ENCODE measurements at regions not wholly inside any gene's neighbourhood (a gene's known extent, or its start where the extent isn't known, plus 50 kb on each side); places are given as distances from the start of the nearest gene placed in this dataset.

DNA sequence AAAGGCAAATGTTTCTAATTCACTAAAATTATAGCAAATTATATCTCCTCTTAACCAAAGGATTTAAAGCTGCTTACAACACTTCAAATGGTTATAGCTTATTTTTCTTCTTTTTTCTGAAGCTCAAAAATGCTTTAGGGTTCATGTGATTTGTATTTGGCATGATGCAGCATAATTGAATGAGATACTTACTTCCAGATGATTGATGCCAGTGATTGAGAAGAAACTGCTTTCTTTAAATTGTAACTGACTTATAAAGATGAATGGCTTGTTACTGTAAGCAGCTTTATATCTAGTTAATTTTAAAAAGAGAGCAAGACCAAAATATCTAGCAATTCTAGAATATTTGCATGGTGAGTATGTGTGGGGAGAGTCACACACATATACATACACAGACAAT is 270.7 kb upstream of the THRB start:
- DNase-seq = no peak

DNA sequence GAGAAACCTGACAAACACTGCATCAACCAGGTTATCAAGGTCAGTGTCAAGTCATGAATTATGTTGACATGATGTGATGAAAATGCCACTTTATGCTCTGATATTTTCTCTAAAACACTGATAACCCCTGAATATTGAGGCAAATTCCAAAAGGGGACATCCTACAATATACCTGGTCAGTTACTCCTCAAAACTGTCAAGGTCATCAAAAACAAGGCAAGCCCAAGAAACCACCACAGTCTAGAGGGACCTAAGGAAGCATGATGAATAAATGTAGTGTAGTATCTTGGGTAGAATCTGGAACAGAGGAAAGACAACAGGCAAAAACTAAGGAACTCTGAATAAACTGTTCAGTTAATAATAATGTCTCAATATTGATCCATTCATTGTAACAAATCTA is 275.3 kb upstream of the THRB start:
- no peak for DNase-seq

- peak; percentile 57 for DNase-seq
Observed at GRCh38 chr3:24773798-24774197, 279.1 kb upstream of the THRB start.

DNA sequence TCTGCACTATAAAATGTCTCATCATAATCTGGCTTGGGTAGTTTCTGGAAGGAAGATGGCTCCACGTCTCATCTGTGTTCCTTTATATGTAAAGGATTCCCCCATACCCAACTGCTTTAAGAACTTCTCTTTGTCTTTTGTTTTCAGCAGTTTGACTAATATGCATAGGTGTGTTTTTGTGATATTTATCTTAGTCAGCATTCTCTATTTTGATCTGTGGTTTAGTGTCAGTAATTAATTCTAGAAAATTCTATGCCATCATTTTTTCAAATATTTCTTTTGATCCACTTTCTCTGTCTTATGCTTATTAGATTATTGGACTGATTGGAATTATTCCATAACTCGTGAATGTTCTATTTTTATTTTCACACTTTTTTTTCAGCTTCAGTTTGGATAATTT is 286.3 kb upstream of the THRB start:
- no peak for DNase-seq

DNA sequence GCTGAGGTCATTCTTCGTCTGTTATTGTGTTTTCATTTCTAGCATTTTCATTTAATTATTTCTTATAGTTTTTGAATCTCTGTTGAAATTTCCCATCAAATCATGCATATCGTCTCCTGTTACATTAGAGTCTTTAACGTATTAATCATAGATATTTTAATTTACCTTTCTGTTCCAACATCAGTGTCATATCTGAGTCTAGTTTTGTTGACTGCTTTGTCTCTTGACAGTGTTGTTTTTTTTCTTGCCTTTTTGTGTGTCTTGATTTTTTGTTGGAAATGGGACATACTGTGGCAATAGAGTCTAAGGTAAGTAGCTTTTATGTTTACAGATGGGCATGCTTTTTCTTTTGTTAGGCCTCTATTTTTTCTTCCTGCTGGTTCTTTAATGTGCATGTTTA is 286.8 kb upstream of the THRB start:
- no peak for DNase-seq

DNA sequence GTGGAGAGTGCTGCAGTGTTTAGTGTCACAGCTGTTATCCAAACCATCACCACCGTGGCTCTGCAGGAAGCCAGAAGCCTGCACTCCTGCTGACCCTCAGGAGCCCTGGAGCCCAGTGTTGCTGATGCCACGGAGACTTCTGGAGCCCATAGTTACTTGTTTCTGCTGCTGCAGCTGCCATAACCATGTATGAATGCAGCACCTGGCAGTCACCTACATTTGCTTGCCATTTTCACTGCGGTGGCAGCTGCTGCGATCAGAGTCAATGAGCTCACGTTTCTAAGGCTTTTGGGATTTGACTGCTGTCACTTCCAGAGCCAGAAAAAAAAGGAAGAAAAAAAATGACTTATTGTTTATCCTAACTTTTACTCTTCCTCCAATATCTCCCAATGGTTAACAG is 299.2 kb upstream of the THRB start:
- no peak for DNase-seq

- DNase-seq = no peak
Observed at GRCh38 chr3:24802614-24803013, 308.0 kb upstream of the THRB start.

GRCh38 chr3:24804095-24804494 is 309.4 kb upstream of the THRB start:
- DNase-seq = no peak

GRCh38 chr3:24810881-24811280 is 316.2 kb upstream of the THRB start:
- DNase-seq = no peak

- DNase-seq = no peak
Observed at GRCh38 chr3:24812116-24812515, 317.5 kb upstream of the THRB start.

DNA sequence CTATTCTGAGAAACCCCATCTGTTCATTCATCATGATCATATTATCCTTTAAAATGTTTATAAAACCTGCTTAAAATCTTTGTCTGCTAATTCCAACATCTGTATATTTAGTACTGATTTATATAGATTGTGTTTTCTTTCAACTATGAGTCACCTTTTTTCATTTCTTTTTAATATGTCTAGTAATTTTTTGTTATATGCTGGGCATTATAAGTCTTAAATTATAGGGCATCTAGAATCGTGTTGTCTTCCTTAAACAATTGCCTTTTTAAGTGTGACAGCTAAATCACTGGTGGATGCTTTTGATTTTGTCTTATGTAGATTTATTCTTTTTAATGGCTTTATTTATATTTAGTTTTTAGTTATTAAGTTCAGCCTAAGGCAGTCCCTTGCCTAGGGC is 323.4 kb upstream of the THRB start:
- DNase-seq = no peak

GRCh38 chr3:24828011-24828410 is 333.4 kb upstream of the THRB start:
- DNase-seq = no peak

- DNase-seq = no peak
Observed at GRCh38 chr3:24828551-24828950, 333.9 kb upstream of the THRB start.

DNA sequence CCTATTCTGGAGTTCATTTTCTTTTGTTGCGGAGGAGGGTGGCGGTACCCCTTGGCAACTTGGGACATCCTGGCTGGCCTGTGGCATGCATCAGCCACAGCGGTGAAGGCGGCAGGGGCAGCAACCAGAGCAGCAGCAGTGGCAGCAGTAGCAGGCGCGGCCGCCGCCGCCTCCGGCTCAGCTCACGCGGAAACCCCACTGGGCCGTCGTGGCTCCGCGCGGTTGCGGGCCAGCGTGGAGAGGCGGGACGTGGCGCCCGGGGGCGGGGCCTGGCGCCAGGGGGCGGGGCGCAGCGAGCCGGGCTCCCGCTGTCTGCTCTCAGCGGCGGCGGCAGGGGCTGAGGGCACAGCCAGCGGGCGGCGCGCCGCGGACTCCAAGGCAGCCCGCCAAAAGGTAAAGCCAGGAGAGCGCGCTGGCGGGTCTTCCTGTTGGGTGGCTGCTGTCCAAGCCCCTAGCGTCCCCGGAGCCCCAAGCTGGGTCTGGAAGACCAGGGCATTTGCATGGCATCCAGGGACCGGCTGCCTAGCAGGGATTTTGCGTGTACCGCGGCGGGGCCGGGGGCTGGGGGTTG is 334.4 kb upstream of the THRB start:
- DNase-seq = no peak

DNA sequence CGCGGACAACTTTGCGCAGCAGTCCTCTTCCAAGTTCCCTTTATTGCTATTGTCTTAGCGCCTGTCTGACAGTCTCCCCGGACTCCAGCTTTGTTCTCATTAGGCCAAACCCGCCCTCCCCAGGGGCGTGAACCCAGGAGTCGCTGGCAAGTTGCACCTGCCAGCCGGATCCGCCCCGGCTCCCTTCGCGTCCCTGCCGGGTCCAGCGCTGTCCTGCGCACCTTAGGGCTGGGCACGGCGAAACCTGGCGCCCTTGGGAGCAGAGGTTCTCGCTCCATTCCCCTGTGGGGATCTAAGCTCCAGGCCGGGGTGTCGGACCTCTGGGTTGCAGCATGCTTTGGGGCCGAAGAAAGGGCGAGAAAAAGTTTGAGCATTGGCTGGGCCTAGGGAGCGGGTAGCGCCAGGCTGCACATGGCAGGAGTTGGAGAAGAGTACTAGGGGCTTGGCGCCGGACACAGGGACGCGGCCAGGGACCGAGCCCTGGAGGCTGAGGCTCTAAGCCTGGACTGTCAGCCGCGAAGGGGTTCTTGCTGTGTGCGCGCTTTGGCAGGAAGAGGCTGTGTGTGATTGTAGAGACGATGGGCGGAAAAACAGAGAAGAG is 335.1 kb upstream of the THRB start:
- no peak for DNase-seq

GRCh38 chr3:24830230-24831152 is 335.8 kb upstream of the THRB start:
- DNase-seq = no peak

DNA sequence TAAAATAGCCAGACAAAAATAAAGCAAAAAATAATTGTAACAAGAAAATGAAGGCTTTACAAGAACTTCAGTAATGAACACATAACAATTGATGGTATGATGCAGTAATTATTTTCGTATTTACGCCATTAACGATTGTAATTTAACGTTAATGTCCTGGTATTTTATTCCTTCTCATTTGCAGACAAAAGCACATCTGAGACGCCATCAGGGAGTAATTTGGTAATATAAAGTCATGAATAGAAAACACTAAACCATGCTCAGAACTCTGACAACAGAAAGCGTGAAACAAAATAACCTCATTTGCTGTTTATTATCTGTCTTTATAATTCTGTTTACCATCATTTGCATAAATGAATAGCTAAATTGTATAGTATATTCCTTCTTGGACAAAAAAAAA is 336.6 kb upstream of the THRB start:
- no peak for DNase-seq

DNA sequence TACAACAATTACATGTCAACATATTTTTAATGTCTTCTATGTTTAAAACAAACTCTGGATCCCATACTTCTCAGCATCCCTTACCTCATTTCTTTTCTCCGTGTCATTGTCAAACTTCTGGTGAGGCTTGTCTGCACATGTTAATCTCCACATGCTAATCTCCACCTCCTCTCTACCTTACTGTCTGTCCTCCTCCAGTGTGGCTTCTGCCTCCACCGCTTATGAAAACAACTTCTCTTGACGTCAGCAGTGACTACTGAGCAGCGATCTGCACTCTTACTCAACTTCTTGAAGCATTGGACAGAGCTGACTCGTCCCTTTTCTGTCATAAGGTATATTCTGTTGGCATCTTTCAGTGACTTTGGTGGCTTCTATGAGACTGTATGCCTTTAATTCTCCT is 338.2 kb upstream of the THRB start:
- no peak for DNase-seq

DNA sequence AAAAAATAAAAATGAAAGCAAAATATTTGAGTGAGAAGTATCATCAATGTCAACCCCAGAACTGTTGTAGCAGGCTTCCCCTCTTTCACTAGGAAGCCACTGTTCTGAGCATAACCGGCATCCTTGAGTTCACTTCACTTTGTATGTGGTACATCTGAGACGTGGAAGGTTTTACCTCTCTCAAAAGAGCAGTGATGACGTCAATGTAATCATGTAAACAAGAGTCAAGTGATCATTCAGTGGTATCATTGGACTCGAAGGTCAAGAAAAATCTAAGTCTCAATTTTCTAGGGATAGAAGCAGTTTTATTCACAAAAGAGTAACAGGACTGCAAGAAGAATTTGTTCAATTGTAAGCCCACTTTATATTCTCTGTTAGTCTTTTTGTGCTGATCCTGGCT is 339.8 kb upstream of the THRB start:
- no peak for DNase-seq

DNA sequence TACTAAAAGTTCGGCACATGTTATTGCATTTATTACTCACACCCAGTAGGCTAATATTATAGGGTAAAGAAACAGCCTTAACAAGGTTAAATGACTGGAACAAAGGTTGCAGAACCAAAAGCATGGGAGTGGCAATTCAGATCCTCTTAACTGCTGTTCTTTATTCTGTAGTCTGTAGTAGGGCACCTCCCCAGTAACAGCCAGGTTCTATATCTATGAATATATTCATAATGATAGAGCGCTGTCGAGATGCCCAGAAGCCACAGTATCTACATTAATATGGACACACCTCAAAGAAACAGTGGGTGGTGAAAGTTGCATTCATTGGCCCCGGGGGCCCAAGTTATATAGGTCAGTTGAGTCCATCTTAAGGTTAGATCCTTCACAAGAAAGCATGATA is 340.9 kb upstream of the THRB start:
- no peak for DNase-seq

DNA sequence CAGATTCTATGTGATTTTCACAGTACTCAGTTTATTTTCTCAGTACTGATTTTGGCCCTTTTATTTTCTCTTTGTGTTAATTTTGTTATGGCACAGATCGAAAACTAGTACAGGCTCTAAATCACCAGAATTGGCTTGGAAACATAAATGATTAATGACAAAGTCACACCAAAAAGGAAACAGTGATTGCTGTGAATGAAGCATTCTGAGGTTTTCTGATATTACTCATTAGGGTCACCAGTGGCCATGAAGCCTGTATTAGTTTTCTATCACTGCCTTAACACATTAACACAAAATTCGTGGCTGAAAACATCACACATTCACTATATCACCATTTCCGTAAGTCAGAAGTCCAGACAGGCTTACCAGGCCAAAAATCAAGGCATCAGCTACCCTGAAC is 343.0 kb upstream of the THRB start:
- DNase-seq = no peak

GRCh38 chr3:24838533-24838932 is 343.9 kb upstream of the THRB start:
- DNase-seq = no peak

DNA sequence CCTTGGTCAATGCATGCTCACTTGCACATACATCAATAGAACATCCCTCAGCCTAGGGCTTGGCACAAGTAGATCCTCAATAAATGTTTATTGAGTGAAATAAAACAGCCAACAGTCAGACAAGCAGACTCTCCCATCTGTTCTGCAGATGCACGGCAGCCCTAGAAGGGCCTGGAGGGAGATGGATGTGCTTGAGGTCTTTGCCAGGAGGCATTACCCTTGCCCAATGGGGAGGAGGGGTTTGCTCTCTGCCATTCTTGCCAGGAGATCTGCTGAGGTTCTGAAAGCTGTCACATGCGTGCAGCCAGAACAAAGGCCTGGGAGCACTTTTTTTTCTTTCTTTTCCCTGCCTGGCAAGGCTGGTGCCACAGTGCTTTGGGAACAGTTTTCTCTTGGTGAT is 349.3 kb upstream of the THRB start:
- DNase-seq = no peak

DNA sequence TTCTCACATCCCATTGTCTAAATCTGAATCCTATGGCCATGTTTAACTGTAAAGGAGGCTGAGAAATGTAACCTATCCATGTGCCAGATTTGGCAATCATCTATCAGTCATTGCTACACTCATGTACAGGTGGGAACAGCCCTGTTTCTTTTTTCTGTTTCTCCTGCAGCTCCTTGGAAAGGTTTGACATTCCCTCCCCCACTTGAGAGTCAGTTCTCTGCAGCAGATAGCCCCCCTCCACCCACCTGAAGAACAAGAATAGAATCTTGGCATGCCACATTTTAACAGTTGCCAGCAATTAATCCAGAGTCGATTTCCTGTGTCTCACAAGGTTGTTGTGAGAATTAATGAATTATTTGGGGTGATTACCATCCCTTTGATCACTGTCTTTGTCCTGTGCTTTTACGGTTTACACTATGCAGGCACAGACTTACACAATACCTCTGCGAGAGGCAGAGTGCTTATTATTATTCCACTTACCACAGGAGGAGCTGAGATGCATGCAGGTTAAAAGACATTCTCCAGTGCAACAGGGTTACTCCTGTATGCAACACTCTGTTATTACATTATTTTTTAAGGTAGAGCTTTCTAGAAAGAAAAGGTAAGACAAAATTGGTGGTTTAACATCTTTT is 351.0 kb upstream of the THRB start:
- DNase-seq = no peak

All from hematopoietic multipotent progenitor cell treated with erythropoietin and hydrocortisone succinate and interleukin-3 and kit ligand, for 8 days (in vitro differentiated cells).